GM12878 (cell line): ENCODE measurements at regions not wholly inside any gene's neighbourhood (a gene's known extent, or its start where the extent isn't known, plus 50 kb on each side); places are given as distances from the start of the nearest gene placed in this dataset.

Experiments used
- ATAC-seq: fragments of 200-7000 bp; cut with Tn5 transposase; 3 replicates; pipeline ENCODE4 v1.9.1; 2020; ENCODE audit warnings: mild to moderate bottlenecking, moderate library complexity
- BruUV-seq: library from RNA; stranded (reverse); fragments of 400-500 nt; replicated peaks from 2 replicates; lab custom pipeline; 2021; lab: Mats Ljungman, UMichigan
- CTCF ChIA-PET: fragments of 300-600 bp; sonication (Branson Sonifier 250); formaldehyde crosslinking; extraction: SDS; loops from one replicate; lab custom pipeline; 2021; ENCODE audit warnings: inconsistent platforms; lab: Yijun Ruan, JAX
- POLR2A ChIA-PET: fragments of 350-600 bp; formaldehyde crosslinking; extraction: SDS; loops from one replicate; lab custom pipeline; 2021; ENCODE audit warnings: inconsistent platforms; lab: Charles Lee
- RAD21 ChIA-PET: fragments of 300-600 bp; sonication (Branson Sonifier 250); formaldehyde crosslinking; loops from one replicate; lab custom pipeline; 2023; ENCODE audit warnings: antibody characterized with exemption; ENCODE audit not compliant: unreplicated experiment; lab: Charles Lee
- SMC1A ChIA-PET: fragments of 300-600 bp; sonication (Branson Sonifier 250); formaldehyde crosslinking; loops from one replicate; lab custom pipeline; 2023; ENCODE audit not compliant: unreplicated experiment, uncharacterized antibody; lab: Charles Lee
- DNase-seq: peaks from one replicate; pipeline ENCODE4 v3.0.0-alpha.2; 2011; ENCODE audit warnings: low read depth, low spot score
- FAIRE-seq: peaks from 3 replicates; lab custom pipeline; 2011; peaks lifted over from hg19 to GRCh38; lab: Jason Lieb, UNC
- H2AFZ ChIP-seq: 2 replicates; pipeline ENCODE4 v1.6.0; 2011; ENCODE audit warnings: low read depth, low read length, control low read depth; ENCODE audit not compliant: control insufficient read depth
- H3K27ac ChIP-seq: 2 replicates; pipeline ENCODE4 v1.5.1; 2011; ENCODE audit warnings: control low read depth; ENCODE audit not compliant: control insufficient read depth, insufficient read depth
- H3K27me3 ChIP-seq, 2 experiments: replicated peaks in 1 of 2; 2 replicates each; pipeline versions ENCODE4 v1.6.0 to v1.6.1; 2011; ENCODE audit warnings: low read length in 1 of 2; ENCODE audit not compliant: control insufficient read depth in 2 of 2, insufficient read depth in 2 of 2
- H3K36me3 ChIP-seq, 2 experiments: 2 replicates each; pipeline ENCODE4 v1.5.1; 2011; ENCODE audit warnings: low read length in 1 of 2; ENCODE audit not compliant: control insufficient read depth in 2 of 2, insufficient read depth in 2 of 2
- H3K4me1 ChIP-seq: 2 replicates; pipeline ENCODE4 v1.6.1; 2011; ENCODE audit warnings: mild to moderate bottlenecking, low read length, moderate library complexity, mixed read lengths; ENCODE audit not compliant: control insufficient read depth, insufficient read depth
- H3K4me2 ChIP-seq: 2 replicates; pipeline ENCODE4 v1.6.0; 2011; ENCODE audit warnings: control low read depth; ENCODE audit not compliant: control insufficient read depth, insufficient read depth
- H3K4me3 ChIP-seq: fragments of 200-600 bp; sonication (generic); 2 replicates; pipeline ENCODE4 v1.5.1; 2016
- H3K79me2 ChIP-seq: 2 replicates; pipeline ENCODE4 v1.6.0; 2011; ENCODE audit warnings: low read length; ENCODE audit not compliant: control insufficient read depth, insufficient read depth
- H3K9ac ChIP-seq: 2 replicates; pipeline ENCODE4 v1.8.0; 2011; ENCODE audit warnings: low read length, control low read depth, mixed read lengths; ENCODE audit not compliant: control insufficient read depth, insufficient read depth
- H3K9me3 ChIP-seq: replicated peaks from 3 replicates; pipeline ENCODE4 v1.5.1; 2011; ENCODE audit warnings: mild to moderate bottlenecking, low read length; ENCODE audit not compliant: control insufficient read depth, insufficient read depth
- H4K20me1 ChIP-seq: 2 replicates; pipeline ENCODE4 v1.6.0; 2011; ENCODE audit not compliant: control insufficient read depth, insufficient read depth
- ESRRA ChIP-seq: IDR thresholded peaks from 2 replicates; pipeline ENCODE4 v1.6.1; 2012; ENCODE audit warnings: mild to moderate bottlenecking, low read length, improper control_type of control experiment
- MTA3 ChIP-seq: IDR thresholded peaks from 2 replicates; pipeline ENCODE4 v1.6.1; 2012; ENCODE audit warnings: low read length, inconsistent platforms, borderline replicate concordance
- NFYA ChIP-seq: IDR thresholded peaks from 2 replicates; pipeline ENCODE4 v1.6.1; 2011; ENCODE audit warnings: low read depth, mild to moderate bottlenecking, low read length, improper control_type of control experiment, borderline replicate concordance
- SUPT20H ChIP-seq: IDR thresholded peaks from 2 replicates; pipeline ENCODE4 v1.6.1; 2011; ENCODE audit warnings: low read depth, mild to moderate bottlenecking, low read length, moderate library complexity, borderline replicate concordance; ENCODE audit not compliant: control insufficient read depth
- SUZ12 ChIP-seq: fragments of 200-600 bp; sonication (generic); IDR thresholded peaks from one replicate; pipeline ENCODE4 v1.6.1; 2018; ENCODE audit warnings: antibody characterized with exemption, mild to moderate bottlenecking; ENCODE audit not compliant: unreplicated experiment
- USF1 ChIP-seq: IDR thresholded peaks from 2 replicates; pipeline ENCODE4 v1.6.1; 2011; ENCODE audit warnings: borderline replicate concordance, low read depth, mild to moderate bottlenecking, moderate library complexity, mixed read lengths, low read length; ENCODE audit not compliant: insufficient read depth; ENCODE audit errors: extremely low read length
- ZBTB4 ChIP-seq: fragments of 450-650 bp; formaldehyde crosslinking; IDR thresholded peaks from 2 replicates; pipeline ENCODE4 v1.4.0; 2022; ENCODE audit warnings: mild to moderate bottlenecking, moderate library complexity
- WGBS: methylation state at CpG from one replicate; pipeline ENCODE4 v1.1.6; 2016; ENCODE audit warnings: low lambda C conversion rate; ENCODE audit not compliant: insufficient replicate concordance, insufficient coverage; ENCODE audit errors: missing lambda C conversion rate; 5-methylcytosine and 5-hydroxymethylcytosine counted together
- in situ Hi-C: fragments of 300-500 bp; cut with MboI; formaldehyde crosslinking; loops from 9 replicates; pipeline ENCODE4 v1.14.3; 2018; ENCODE audit warnings: mixed read lengths
- intact Hi-C: fragments of 100-400 bp; cut with micrococcal nuclease; formaldehyde crosslinking; loops from one replicate; pipeline ENCODE4 v1.14.2; 2022; ENCODE audit not compliant: unreplicated experiment
- TF ChIP-seq, protein P1 (sequence below): fragments of 450-650 bp; IDR thresholded peaks from 2 replicates; pipeline ENCODE4 v1.6.1; 2018; ENCODE audit warnings: mild to moderate bottlenecking, low read depth, moderate library complexity; ENCODE audit not compliant: partially characterized antibody
- TF ChIP-seq, protein P2 (sequence below): IDR thresholded peaks from 2 replicates; pipeline ENCODE4 v1.6.1; 2012; ENCODE audit warnings: improper control_type of control experiment, low read depth, low read length; ENCODE audit not compliant: insufficient replicate concordance

DNA sequence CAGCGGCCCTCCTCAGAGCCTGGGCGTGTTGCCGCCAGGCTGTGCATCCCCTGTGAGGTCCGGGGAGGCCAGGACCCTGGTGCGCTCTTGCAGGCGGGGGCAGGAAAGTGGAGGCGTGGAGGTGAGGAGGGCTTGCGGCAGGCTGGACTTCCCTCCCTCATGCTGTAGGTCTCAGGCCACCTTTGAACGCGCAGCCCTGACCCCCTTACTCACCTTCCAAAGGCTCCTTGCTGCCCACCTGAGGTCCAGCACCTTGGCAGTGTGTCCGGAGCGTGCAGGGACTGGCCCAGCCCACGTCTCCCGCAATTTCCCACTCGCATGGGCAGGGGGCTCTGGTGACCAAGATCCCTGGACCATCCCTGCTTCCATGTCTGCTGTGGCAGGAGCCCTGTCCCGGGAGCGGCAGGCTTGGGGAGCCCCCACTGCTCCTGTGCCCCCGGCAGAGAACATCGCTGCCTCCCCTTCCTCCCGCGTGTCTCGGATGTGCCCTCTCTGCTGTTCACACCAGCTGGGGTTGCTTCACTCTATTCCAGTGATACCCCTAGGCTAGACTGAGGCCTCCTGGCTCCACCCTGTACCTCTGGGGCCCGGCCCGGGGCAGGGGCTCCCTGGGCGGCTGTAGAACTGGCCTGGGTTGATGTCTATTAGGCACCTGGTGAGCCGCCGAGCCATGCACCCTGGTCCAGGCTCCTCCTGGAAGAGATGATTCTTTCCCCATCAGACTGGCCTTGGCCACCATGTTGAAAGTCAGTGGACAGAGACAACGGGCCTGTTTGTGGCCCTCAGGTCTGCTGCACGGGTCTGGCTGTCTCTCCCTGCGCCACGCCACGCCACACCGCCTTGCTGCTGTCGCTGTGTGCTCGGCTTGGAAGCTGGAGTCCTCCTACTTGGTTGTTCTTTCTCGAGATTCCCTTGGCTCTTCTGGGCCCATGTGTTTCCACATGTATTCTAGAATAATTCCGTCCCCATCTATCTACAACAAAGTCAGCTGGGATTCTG, 95.4 kb upstream of the ADRA2C start:
- ChIA-PET CTCF (no interaction called here), SMC1A (no interaction called here), POLR2A (no interaction called here), RAD21 (no interaction called here)
- Histone ChIP-seq H3K27me3 (no peaks in the 10 kb centered on the region), H2AFZ (no peak overlapping the region), H3K4me3 (no peak overlapping the region), H3K9ac (no peak overlapping the region), H4K20me1 (no peaks in the 10 kb centered on the region), H3K27ac (no peak overlapping the region), H3K9me3 (peaks cover 2% of the 10 kb centered on the region; the same call in 1 of the 3 replicates), H3K4me1 (no peaks in the 10 kb centered on the region), H3K79me2 (no peaks in the 10 kb centered on the region), H3K4me2 (no peak overlapping the region), H3K36me3 (no peaks in the 10 kb centered on the region)
- DNase-seq: no peak
- intact Hi-C loops (no loop called here), in situ Hi-C loops (no loop called here)
- ATAC-seq: no peak
- WGBS: 52% methylated on average over 37 of the region's 37 CpGs
- no TSS peak for BruUV-seq
- FAIRE-seq: no peak
- TF ChIP-seq ZBTB4 (no peak), MTA3 (no peak), USF1 (no peak), ESRRA (no peak), SUZ12 (no peak), SUPT20H (no peak), NFYA (no peak)
- TF ChIP-seq, protein P1, sequence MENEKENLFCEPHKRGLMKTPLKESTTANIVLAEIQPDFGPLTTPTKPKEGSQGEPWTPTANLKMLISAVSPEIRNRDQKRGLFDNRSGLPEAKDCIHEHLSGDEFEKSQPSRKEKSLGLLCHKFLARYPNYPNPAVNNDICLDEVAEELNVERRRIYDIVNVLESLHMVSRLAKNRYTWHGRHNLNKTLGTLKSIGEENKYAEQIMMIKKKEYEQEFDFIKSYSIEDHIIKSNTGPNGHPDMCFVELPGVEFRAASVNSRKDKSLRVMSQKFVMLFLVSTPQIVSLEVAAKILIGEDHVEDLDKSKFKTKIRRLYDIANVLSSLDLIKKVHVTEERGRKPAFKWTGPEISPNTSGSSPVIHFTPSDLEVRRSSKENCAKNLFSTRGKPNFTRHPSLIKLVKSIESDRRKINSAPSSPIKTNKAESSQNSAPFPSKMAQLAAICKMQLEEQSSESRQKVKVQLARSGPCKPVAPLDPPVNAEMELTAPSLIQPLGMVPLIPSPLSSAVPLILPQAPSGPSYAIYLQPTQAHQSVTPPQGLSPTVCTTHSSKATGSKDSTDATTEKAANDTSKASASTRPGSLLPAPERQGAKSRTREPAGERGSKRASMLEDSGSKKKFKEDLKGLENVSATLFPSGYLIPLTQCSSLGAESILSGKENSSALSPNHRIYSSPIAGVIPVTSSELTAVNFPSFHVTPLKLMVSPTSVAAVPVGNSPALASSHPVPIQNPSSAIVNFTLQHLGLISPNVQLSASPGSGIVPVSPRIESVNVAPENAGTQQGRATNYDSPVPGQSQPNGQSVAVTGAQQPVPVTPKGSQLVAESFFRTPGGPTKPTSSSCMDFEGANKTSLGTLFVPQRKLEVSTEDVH: no peak
- TF ChIP-seq, protein P2, sequence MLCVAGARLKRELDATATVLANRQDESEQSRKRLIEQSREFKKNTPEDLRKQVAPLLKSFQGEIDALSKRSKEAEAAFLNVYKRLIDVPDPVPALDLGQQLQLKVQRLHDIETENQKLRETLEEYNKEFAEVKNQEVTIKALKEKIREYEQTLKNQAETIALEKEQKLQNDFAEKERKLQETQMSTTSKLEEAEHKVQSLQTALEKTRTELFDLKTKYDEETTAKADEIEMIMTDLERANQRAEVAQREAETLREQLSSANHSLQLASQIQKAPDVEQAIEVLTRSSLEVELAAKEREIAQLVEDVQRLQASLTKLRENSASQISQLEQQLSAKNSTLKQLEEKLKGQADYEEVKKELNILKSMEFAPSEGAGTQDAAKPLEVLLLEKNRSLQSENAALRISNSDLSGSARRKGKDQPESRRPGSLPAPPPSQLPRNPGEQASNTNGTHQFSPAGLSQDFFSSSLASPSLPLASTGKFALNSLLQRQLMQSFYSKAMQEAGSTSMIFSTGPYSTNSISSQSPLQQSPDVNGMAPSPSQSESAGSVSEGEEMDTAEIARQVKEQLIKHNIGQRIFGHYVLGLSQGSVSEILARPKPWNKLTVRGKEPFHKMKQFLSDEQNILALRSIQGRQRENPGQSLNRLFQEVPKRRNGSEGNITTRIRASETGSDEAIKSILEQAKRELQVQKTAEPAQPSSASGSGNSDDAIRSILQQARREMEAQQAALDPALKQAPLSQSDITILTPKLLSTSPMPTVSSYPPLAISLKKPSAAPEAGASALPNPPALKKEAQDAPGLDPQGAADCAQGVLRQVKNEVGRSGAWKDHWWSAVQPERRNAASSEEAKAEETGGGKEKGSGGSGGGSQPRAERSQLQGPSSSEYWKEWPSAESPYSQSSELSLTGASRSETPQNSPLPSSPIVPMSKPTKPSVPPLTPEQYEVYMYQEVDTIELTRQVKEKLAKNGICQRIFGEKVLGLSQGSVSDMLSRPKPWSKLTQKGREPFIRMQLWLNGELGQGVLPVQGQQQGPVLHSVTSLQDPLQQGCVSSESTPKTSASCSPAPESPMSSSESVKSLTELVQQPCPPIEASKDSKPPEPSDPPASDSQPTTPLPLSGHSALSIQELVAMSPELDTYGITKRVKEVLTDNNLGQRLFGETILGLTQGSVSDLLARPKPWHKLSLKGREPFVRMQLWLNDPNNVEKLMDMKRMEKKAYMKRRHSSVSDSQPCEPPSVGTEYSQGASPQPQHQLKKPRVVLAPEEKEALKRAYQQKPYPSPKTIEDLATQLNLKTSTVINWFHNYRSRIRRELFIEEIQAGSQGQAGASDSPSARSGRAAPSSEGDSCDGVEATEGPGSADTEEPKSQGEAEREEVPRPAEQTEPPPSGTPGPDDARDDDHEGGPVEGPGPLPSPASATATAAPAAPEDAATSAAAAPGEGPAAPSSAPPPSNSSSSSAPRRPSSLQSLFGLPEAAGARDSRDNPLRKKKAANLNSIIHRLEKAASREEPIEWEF: no peak
